DND-41 (cell line): ENCODE measurements at regions not wholly inside any gene's neighbourhood (a gene's known extent, or its start where the extent isn't known, plus 50 kb on each side); places are given as distances from the start of the nearest gene placed in this dataset.

Source experiments
- CTCF ChIP-seq: IDR thresholded peaks from 2 replicates; pipeline ENCODE4 v1.5.1; 2012; ENCODE audit warnings: borderline replicate concordance, low read length, moderate library complexity, mild to moderate bottlenecking; ENCODE audit not compliant: poor library complexity, severe bottlenecking; ENCODE audit errors: extremely low read depth
- EZH2 ChIP-seq: IDR thresholded peaks from 3 replicates; pipeline ENCODE4 v1.6.1; 2012; ENCODE audit warnings: borderline replicate concordance, low read depth, mild to moderate bottlenecking, moderate library complexity, low read length, inconsistent platforms; ENCODE audit not compliant: severe bottlenecking

DNA sequence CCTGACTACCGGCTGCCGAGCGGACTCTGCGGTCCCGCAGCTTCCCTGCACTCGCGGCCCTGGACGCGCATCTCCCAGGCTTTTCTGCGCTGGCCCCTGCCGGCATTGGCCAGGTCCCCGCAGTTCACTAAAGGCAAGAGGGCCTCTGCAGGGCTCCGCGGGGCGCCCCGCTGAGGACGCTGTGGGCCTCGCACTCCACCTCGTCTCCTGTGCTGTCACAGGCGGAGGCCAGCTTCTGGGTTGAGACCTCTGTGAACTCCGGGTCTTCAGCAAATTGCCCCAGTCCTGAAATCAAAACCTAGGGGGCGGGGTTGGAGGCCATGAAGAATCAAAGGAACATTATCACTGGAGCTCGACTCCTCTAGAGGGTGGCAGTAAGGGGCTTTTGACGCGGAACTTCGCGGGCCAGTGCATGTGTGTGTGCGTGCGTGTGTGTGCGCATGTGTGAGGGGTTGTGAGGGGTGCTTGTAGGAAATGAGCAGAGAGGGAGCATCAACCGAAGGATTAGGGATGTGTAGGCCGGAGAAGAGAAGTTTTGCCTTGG, 68.5 kb upstream of the CAPRIN2 start:
- TF ChIP-seq EZH2 = no peak
- TF ChIP-seq CTCF = no peak
